ENCODE measurements at regions not wholly inside any gene's neighbourhood (a gene's known extent, or its start where the extent isn't known, plus 50 kb on each side); places are given as distances from the start of the nearest gene placed in this dataset.

- no peak for TF ChIP-seq EZH2 (IDR thresholded peaks at IDR 0.05; ENCODE audit: low read length, unreplicated experiment)
- no peak for TF ChIP-seq CTCF (conservative IDR thresholded peaks at IDR 0.05; ENCODE audit: low read depth, low read length)
- TF ChIP-seq EZH2phosphoT487 (IDR thresholded peaks at IDR 0.05; ENCODE audit: borderline replicate concordance, low read length), result no peak
These were observed 714.0 kb downstream of the UTRN start for GRCh38 chr6:144999127-144999526.

Data from PC-3 (cell line).